ENCODE measurements at regions not wholly inside any gene's neighbourhood (a gene's known extent, or its start where the extent isn't known, plus 50 kb on each side); places are given as distances from the start of the nearest gene placed in this dataset.

DNA sequence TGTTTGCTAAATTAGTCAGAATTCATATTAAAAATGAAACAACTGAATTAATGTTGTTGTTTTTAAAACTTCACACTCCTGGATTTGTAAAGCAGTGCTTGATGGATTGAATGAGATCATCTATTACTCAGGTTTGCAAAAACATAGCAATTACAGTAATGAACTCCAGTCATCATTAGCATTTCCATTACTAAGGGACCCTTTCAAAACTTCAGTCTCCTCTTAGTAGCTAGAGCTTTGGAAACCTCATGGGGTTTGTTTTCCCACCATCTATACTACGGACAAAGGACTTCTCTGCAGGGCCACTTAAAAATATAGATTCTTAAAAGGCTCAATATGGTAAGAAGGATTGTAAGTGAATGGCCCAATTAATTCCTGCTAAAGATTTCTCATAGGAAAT lies 174.5 kb upstream of the PRNP start:
- Mint-ChIP-seq H3K36me3 (ENCODE audit: insufficient read depth, unreplicated experiment) (peaks cover 5% of the 10 kb centered on the region), H3K4me1 (ENCODE audit: insufficient read depth, unreplicated experiment) (peaks cover 20% of the 10 kb centered on the region), H3K9me3 (ENCODE audit: unreplicated experiment) (peaks cover 8% of the 10 kb centered on the region), H3K4me3 (ENCODE audit: unreplicated experiment) (no peak overlapping the region), H3K27me3 (ENCODE audit: insufficient read depth, unreplicated experiment) (no peaks in the 10 kb centered on the region), H3K27ac (ENCODE audit: low read depth, unreplicated experiment) (no peak overlapping the region)
- ChIA-PET CTCF (interaction anchor here (0.6 kb wide), 1 partner anchor 229 kb away, joined by 3 read pairs; no protein-coding TSS in a partner anchor), POLR2A (interaction anchor here (1.4 kb wide), 1 partner anchor 105 kb away, joined by 3 read pairs; no protein-coding TSS in a partner anchor)
- TF ChIP-seq, protein P1, sequence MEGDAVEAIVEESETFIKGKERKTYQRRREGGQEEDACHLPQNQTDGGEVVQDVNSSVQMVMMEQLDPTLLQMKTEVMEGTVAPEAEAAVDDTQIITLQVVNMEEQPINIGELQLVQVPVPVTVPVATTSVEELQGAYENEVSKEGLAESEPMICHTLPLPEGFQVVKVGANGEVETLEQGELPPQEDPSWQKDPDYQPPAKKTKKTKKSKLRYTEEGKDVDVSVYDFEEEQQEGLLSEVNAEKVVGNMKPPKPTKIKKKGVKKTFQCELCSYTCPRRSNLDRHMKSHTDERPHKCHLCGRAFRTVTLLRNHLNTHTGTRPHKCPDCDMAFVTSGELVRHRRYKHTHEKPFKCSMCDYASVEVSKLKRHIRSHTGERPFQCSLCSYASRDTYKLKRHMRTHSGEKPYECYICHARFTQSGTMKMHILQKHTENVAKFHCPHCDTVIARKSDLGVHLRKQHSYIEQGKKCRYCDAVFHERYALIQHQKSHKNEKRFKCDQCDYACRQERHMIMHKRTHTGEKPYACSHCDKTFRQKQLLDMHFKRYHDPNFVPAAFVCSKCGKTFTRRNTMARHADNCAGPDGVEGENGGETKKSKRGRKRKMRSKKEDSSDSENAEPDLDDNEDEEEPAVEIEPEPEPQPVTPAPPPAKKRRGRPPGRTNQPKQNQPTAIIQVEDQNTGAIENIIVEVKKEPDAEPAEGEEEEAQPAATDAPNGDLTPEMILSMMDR (IDR thresholded peaks at IDR 0.05; ENCODE audit: unreplicated experiment) = no peak
- no peak for DNase-seq (ENCODE audit: unreplicated experiment)
- BruUV-seq (replicated peaks) = no TSS peak
- intact Hi-C loops (cut with micrococcal nuclease) = no loop called here

DNA sequence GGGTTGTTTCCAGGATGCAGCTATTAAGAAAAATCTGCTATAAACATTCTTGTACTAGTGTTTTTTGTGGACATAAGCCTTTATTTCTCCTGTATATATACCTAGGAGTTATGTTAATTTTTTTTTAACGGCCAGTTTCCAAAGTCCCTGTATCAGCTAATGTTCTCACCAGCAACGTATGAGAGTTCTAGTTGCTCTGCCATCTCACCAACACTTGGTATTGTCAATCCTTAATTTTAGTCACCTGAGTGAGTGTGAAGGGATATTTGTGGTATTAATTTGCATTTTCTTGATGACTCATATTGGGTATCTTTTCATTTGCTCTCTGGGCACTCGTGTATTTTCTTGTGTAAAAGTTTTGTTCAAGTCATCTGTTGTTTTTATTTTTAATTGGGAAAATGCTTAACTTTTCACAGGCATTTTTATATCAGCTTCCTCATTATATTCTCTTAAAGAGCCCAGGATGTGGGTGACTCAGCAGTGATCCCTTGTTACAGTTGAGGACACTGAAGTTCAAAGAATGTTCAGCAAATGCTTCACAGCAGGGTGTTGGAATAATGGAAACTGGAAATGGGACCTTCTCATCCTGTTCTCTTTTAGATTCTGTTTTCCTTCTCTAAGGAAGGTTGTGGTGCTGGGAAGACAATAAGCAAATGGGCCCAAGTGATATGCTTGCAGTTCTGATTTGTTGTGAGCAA lies 176.3 kb upstream of the PRNP start:
- ChIA-PET CTCF (no interaction called here), POLR2A (no interaction called here)
- Mint-ChIP-seq H3K9me3 (ENCODE audit: unreplicated experiment) (peaks cover 8% of the 10 kb centered on the region), H3K27me3 (ENCODE audit: insufficient read depth, unreplicated experiment) (no peaks in the 10 kb centered on the region), H3K4me1 (ENCODE audit: insufficient read depth, unreplicated experiment) (peaks cover 19% of the 10 kb centered on the region), H3K36me3 (ENCODE audit: insufficient read depth, unreplicated experiment) (peaks cover 5% of the 10 kb centered on the region), H3K4me3 (ENCODE audit: unreplicated experiment) (no peak overlapping the region), H3K27ac (ENCODE audit: low read depth, unreplicated experiment) (no peak overlapping the region)
- intact Hi-C loops (cut with micrococcal nuclease) = no loop called here
- BruUV-seq (replicated peaks) = no TSS peak
- TF ChIP-seq, protein P1 (IDR thresholded peaks at IDR 0.05; ENCODE audit: unreplicated experiment) = no peak
- DNase-seq (ENCODE audit: unreplicated experiment) = no peak

DNA sequence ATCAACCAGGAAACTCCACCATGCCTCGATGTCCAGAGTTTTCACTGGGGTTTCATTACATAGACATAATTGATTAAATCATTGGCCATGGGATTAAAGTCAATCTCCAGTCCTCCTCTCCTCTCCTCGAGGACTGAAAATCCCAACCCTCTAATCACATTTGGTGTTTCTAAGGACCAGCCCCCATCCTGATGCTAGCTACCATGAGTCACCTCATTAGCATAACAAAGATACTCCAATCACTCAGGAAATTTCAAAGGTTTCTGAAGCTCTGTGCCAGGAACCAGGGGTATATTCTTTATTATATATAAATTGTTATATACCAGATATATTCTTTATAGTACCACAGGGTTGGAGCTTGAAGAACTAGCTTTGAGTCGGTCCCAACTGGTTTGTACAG lies 177.5 kb upstream of the PRNP start:
- CTCF ChIA-PET = interaction anchor here (0.6 kb wide), 1 partner anchor 69 kb away, joined by 3 read pairs; no protein-coding TSS in a partner anchor
- TF ChIP-seq, protein P1 (IDR thresholded peaks at IDR 0.05; ENCODE audit: unreplicated experiment) = no peak
- Mint-ChIP-seq H3K27ac (ENCODE audit: low read depth, unreplicated experiment) (no peak overlapping the region), H3K9me3 (ENCODE audit: unreplicated experiment) (peaks cover 8% of the 10 kb centered on the region), H3K36me3 (ENCODE audit: insufficient read depth, unreplicated experiment) (peaks cover 5% of the 10 kb centered on the region), H3K4me3 (ENCODE audit: unreplicated experiment) (no peak overlapping the region), H3K27me3 (ENCODE audit: insufficient read depth, unreplicated experiment) (no peaks in the 10 kb centered on the region), H3K4me1 (ENCODE audit: insufficient read depth, unreplicated experiment) (peaks cover 16% of the 10 kb centered on the region)
- POLR2A ChIA-PET = interaction anchor here (1.0 kb wide), 1 partner anchor 24 kb away, joined by 3 read pairs; no protein-coding TSS in a partner anchor
- no TSS peak for BruUV-seq (replicated peaks)
- DNase-seq (ENCODE audit: unreplicated experiment) = no peak
- intact Hi-C loops (cut with micrococcal nuclease) = no loop called here

DNA sequence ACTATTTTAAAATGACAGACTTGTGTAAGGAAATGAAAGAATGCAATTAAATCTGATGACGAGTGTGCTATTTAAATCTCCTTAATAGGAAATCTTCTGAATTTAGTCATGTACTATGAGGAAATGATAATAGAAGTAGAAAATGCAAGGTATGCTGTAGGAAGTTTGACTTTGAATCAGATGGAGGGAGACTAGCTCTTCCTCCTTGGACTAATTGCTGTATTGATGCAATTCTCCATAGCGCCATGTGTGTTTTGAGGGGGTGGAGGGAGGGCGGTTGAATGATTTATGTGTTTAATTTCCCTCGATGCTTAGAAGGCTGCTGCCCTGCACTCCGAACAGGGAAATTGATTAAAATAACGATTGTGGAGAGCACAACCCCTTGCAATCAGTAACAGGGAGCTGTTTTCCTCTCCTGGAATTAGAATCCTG lies 179.0 kb upstream of the PRNP start:
- peak; percentile 44 for DNase-seq (ENCODE audit: unreplicated experiment)
- ChIA-PET CTCF (interaction anchor here (0.6 to 0.8 kb wide), 2 partner anchors 85 to 253 kb away, joined by 3 read pairs; no protein-coding TSS in a partner anchor), POLR2A (interaction anchor here (1.7 kb wide), 1 partner anchor 13 kb away, joined by 3 read pairs; no protein-coding TSS in a partner anchor)
- no peaks in the 10 kb centered on the region for H3K27me3 Mint-ChIP-seq (ENCODE audit: insufficient read depth, unreplicated experiment)
- H3K36me3 Mint-ChIP-seq (ENCODE audit: insufficient read depth, unreplicated experiment) = no peaks in the 10 kb centered on the region
- intact Hi-C loops (cut with micrococcal nuclease) = no loop called here
- peaks cover 2% of the 10 kb centered on the region for H3K4me1 Mint-ChIP-seq (ENCODE audit: insufficient read depth, unreplicated experiment)
- no TSS peak for BruUV-seq (replicated peaks)
- no peak overlapping the region for H3K27ac Mint-ChIP-seq (ENCODE audit: low read depth, unreplicated experiment)
- TF ChIP-seq, protein P1 (IDR thresholded peaks at IDR 0.05; ENCODE audit: unreplicated experiment) = no peak
- peaks cover under 1% of the 10 kb centered on the region for H3K9me3 Mint-ChIP-seq (ENCODE audit: unreplicated experiment)
- no peak overlapping the region for H3K4me3 Mint-ChIP-seq (ENCODE audit: unreplicated experiment)

Measured in MCF 10A (cell line).